HCT116 (cell line): ENCODE measurements at regions not wholly inside any gene's neighbourhood (a gene's known extent, or its start where the extent isn't known, plus 50 kb on each side); places are given as distances from the start of the nearest gene placed in this dataset.

Experiments used
- ATAC-seq: fragments of 200-7000 bp; cut with Tn5 transposase; 2 replicates; pipeline ENCODE4 v1.9.1; 2020; ENCODE audit warnings: mild to moderate bottlenecking, moderate library complexity
- BruUV-seq: library from RNA; stranded (reverse); fragments of 400-500 nt; replicated peaks from 2 replicates; lab custom pipeline; 2021; lab: Mats Ljungman, UMichigan
- CTCF ChIA-PET: fragments of 300-600 bp; sonication (Branson Sonifier 250); formaldehyde crosslinking; loops from one replicate; lab custom pipeline; 2021; ENCODE audit warnings: antibody characterized with exemption; lab: Charles Lee
- POLR2A ChIA-PET: fragments of 300-600, 350-600 bp; sonication (Branson Sonifier 250); formaldehyde crosslinking; loops from one replicate; lab custom pipeline; 2021; ENCODE audit warnings: antibody characterized with exemption; lab: Charles Lee
- RAD21 ChIA-PET, 2 experiments: fragments of 300-600 bp; sonication (Branson Sonifier 250); formaldehyde crosslinking; loops; one replicate each; lab custom pipeline; 2023; ENCODE audit warnings: low total read pairs in 2 of 2; ENCODE audit not compliant: uncharacterized antibody in 2 of 2, unreplicated experiment in 2 of 2, low non-redundant PET in 1 of 2; lab: Charles Lee
- DNase-seq: peaks from one replicate; pipeline ENCODE4 v3.0.0-alpha.2; 2010; ENCODE audit warnings: low read depth, low spot score
- H2AFZ ChIP-seq: fragments of 200-600 bp; shearing (Covaris generic), sonication (generic); 2 replicates; pipeline ENCODE4 v1.6.1; 2017; ENCODE audit warnings: low read depth, mixed run types, mixed read lengths, antibody characterized with exemption, low read length; ENCODE audit not compliant: poor library complexity, severe bottlenecking
- H3K27ac ChIP-seq: 2 replicates; pipeline ENCODE4 v1.5.1; 2012; ENCODE audit warnings: low read depth, low read length
- H3K27me3 ChIP-seq: fragments of 200-600 bp; sonication (generic); 2 replicates; pipeline ENCODE4 v1.6.1; 2016; ENCODE audit warnings: mixed run types, low read length, mixed read lengths; ENCODE audit not compliant: insufficient read depth
- H3K36me3 ChIP-seq, 2 experiments: fragments of 200-500 bp in 1 of 2; fragments of 200-600 bp in 1 of 2; sonication (Bioruptor generic) in 1 of 2; sonication (generic) in 1 of 2; 2 replicates each; pipeline versions ENCODE4 v1.5.1 to v1.6.1; 2014 to 2016; ENCODE audit warnings: low read length in 2 of 2, inconsistent platforms in 1 of 2, mixed read lengths in 1 of 2, mixed run types in 1 of 2; ENCODE audit not compliant: insufficient read depth in 2 of 2, control insufficient read depth in 1 of 2
- H3K4me1 ChIP-seq, 2 experiments: fragments of 200-600 bp in 1 of 2; sonication (generic) in 1 of 2; 2 replicates each; pipeline versions ENCODE4 v1.5.1 to v1.6.1; 2012 to 2017; ENCODE audit warnings: low read length in 2 of 2, inconsistent platforms in 1 of 2, mild to moderate bottlenecking in 1 of 2, mixed read lengths in 1 of 2, mixed run types in 1 of 2, moderate library complexity in 1 of 2; ENCODE audit not compliant: insufficient read depth in 2 of 2, control insufficient read depth in 1 of 2
- H3K4me2 ChIP-seq: fragments of 200-600 bp; sonication (generic); 2 replicates; pipeline ENCODE4 v1.6.1; 2017; ENCODE audit warnings: mixed run types, low read length, mixed read lengths
- H3K4me3 ChIP-seq, 2 experiments: fragments of 200-600 bp in 1 of 2; sonication (generic) in 1 of 2; replicated peaks in 1 of 2; 2 replicates each; pipeline ENCODE4 v1.5.1; 2011 to 2016; ENCODE audit warnings: low read length in 2 of 2, control low read depth in 1 of 2, low read depth in 1 of 2, mild to moderate bottlenecking in 1 of 2, mixed read lengths in 1 of 2, mixed run types in 1 of 2
- H3K79me2 ChIP-seq: fragments of 200-600 bp; sonication (generic); 2 replicates; pipeline ENCODE4 v1.6.1; 2017; ENCODE audit warnings: mild to moderate bottlenecking, mixed run types, low read length, moderate library complexity, mixed read lengths; ENCODE audit not compliant: insufficient read depth
- H3K9ac ChIP-seq: fragments of 200-600 bp; sonication (generic); 2 replicates; pipeline ENCODE4 v1.6.1; 2016; ENCODE audit warnings: low read length, mixed read lengths
- H3K9me2 ChIP-seq: fragments of 200-600 bp; sonication (generic), shearing (Covaris generic); 2 replicates; pipeline ENCODE4 v1.6.1; 2017; ENCODE audit warnings: mixed run types, mild to moderate bottlenecking, moderate library complexity; ENCODE audit not compliant: insufficient read depth
- H3K9me3 ChIP-seq, 2 experiments: fragments of 200-500 bp in 1 of 2; fragments of 200-600 bp in 1 of 2; sonication (Bioruptor generic) in 1 of 2; sonication (generic) in 1 of 2; 2 replicates each; pipeline ENCODE4 v1.6.1; 2014 to 2017; ENCODE audit warnings: low read length in 2 of 2, mixed read lengths in 2 of 2, inconsistent platforms in 1 of 2, low read depth in 1 of 2, mild to moderate bottlenecking in 1 of 2, mixed run types in 1 of 2, moderate library complexity in 1 of 2; ENCODE audit not compliant: control insufficient read depth in 1 of 2, insufficient read depth in 1 of 2
- H4K20me1 ChIP-seq: fragments of 200-600 bp; sonication (generic), shearing (Covaris generic); 2 replicates; pipeline ENCODE4 v1.6.1; 2017; ENCODE audit warnings: mixed run types, mild to moderate bottlenecking, moderate library complexity; ENCODE audit not compliant: insufficient read depth
- CBX3 ChIP-seq: IDR thresholded peaks from 2 replicates; pipeline ENCODE4 v1.6.1; 2012; ENCODE audit warnings: low read depth
- CEBPB ChIP-seq: IDR thresholded peaks from 2 replicates; pipeline ENCODE4 v1.6.1; 2012; ENCODE audit warnings: low read depth
- FOSL1 ChIP-seq: IDR thresholded peaks from 2 replicates; pipeline ENCODE4 v1.6.1; 2012; ENCODE audit warnings: low read depth
- JUND ChIP-seq: IDR thresholded peaks from 2 replicates; pipeline ENCODE4 v1.6.1; 2012
- MAX ChIP-seq: IDR thresholded peaks from 2 replicates; pipeline ENCODE4 v1.6.1; 2012
- POLR2AphosphoS5 ChIP-seq: IDR thresholded peaks from 2 replicates; pipeline ENCODE4 v1.6.1; 2011; ENCODE audit warnings: mild to moderate bottlenecking, low read depth, low read length, moderate library complexity
- SIN3A ChIP-seq: IDR thresholded peaks from 2 replicates; pipeline ENCODE4 v1.6.1; 2012; ENCODE audit warnings: low read depth
- SRF ChIP-seq: IDR thresholded peaks from 2 replicates; pipeline ENCODE4 v1.6.1; 2012; ENCODE audit warnings: low read depth
- TCF7L2 ChIP-seq: IDR thresholded peaks from 2 replicates; pipeline ENCODE4 v1.7.0; 2011; ENCODE audit warnings: borderline replicate concordance, inconsistent platforms; ENCODE audit not compliant: insufficient read depth, insufficient read length; ENCODE audit errors: extremely low read depth
- YY1 ChIP-seq: IDR thresholded peaks from 2 replicates; pipeline ENCODE4 v1.6.1; 2011; ENCODE audit warnings: low read length, low read depth, moderate library complexity, mild to moderate bottlenecking; ENCODE audit not compliant: insufficient replicate concordance; ENCODE audit errors: extremely low read depth
- intact Hi-C: fragments of 100-400 bp; cut with micrococcal nuclease; formaldehyde crosslinking; loops from 2 replicates; pipeline ENCODE4 v1.10.0; 2022
- TF ChIP-seq, protein P1 (sequence below): IDR thresholded peaks from 2 replicates; pipeline ENCODE4 v1.6.1; 2012

DNA sequence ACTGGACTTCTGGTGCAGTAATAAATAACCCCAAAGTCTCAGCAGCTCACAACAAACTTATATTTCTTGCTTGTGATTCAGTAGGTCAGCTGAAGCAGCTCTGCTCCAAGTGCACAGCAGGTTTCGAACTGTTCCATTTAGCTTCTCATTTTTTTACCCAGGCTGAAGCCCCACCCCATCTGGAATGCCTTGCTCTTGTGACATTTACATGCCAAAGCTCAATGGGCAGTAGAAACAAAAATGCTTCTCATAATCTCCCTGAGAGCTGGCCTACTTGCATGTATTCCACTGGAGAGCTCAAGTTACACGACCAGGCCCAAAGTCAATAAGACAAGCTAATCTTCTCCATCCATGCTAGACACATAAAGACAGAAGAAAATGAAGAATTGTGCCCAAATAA is 165.2 kb downstream of the HAO1 start:
- H3K36me3 ChIP-seq, result no peaks in the 10 kb centered on the region
- H3K79me2 ChIP-seq, result no peaks in the 10 kb centered on the region
- intact Hi-C loops, result no loop called here
- no peak overlapping the region for H3K4me2 ChIP-seq
- no peaks in the 10 kb centered on the region for H4K20me1 ChIP-seq
- ChIA-PET RAD21 (no interaction called here), CTCF (no interaction called here), POLR2A (no interaction called here)
- DNase-seq (no peak), ATAC-seq (no peak)
- H3K9me3 ChIP-seq, result peaks cover 0 to 9% of the 10 kb centered on the region in 2 experiments; a peak in 2 of 4 replicates
- no peak overlapping the region for H3K4me3 ChIP-seq
- no peaks in the 10 kb centered on the region for H3K27me3 ChIP-seq
- no peak overlapping the region for H2AFZ ChIP-seq
- H3K9me2 ChIP-seq, result no peaks in the 10 kb centered on the region
- no TSS peak for BruUV-seq
- no peak overlapping the region for H3K27ac ChIP-seq
- H3K9ac ChIP-seq, result no peak overlapping the region
- no peaks in the 10 kb centered on the region for H3K4me1 ChIP-seq
- TF ChIP-seq FOSL1, result no peak
- TF ChIP-seq JUND, result no peak
- TF ChIP-seq POLR2AphosphoS5, result no peak
- TF ChIP-seq CBX3, result no peak

DNA sequence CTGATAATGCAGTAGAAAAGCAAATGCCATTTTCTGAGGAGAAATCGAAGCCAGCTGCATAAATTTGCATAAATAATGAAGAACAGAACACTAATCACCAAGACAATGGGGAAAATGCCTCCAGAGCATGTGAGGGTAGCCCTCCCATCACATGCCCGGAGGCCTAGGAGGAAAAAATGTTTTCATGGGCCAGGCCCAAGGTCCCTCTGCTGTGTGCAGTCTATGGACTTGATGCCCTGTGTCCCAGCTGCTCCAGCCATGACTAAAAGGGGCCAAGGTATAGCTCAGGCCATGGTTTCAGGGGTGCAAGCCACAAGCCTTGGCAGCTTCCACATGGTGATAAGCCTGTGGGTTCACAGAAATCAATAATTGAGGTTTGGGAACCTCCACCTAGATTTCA is 164.1 kb downstream of the HAO1 start:
- BruUV-seq, result no TSS peak
- Histone ChIP-seq H3K79me2 (no peaks in the 10 kb centered on the region), H3K4me2 (no peak overlapping the region), H3K4me1 (no peaks in the 10 kb centered on the region), H3K27ac (no peak overlapping the region), H3K27me3 (no peaks in the 10 kb centered on the region), H3K9me2 (no peaks in the 10 kb centered on the region), H3K9me3 (peaks cover 0 to 9% of the 10 kb centered on the region in 2 experiments; a peak in 2 of 4 replicates), H2AFZ (no peak overlapping the region), H3K36me3 (no peaks in the 10 kb centered on the region), H3K4me3 (no peak overlapping the region), H4K20me1 (no peaks in the 10 kb centered on the region), H3K9ac (no peak overlapping the region)
- ChIA-PET CTCF (no interaction called here), RAD21 (no interaction called here), POLR2A (no interaction called here)
- TF ChIP-seq MAX, result no peak
- TF ChIP-seq SIN3A, result no peak
- no peak for TF ChIP-seq TCF7L2
- no peak for TF ChIP-seq SRF
- TF ChIP-seq, protein P1, sequence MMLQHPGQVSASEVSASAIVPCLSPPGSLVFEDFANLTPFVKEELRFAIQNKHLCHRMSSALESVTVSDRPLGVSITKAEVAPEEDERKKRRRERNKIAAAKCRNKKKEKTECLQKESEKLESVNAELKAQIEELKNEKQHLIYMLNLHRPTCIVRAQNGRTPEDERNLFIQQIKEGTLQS, result no peak
- no peak for TF ChIP-seq POLR2AphosphoS5
- TF ChIP-seq YY1, result no peak
- no peak for TF ChIP-seq CEBPB
- ATAC-seq, result no peak
- intact Hi-C loops, result no loop called here
- DNase-seq, result no peak
